HepG2 (cell line): ENCODE measurements at regions not wholly inside any gene's neighbourhood (a gene's known extent, or its start where the extent isn't known, plus 50 kb on each side); places are given as distances from the start of the nearest gene placed in this dataset.

Source experiments
- ATAC-seq: fragments of 200-7000 bp; cut with Tn5 transposase; 3 replicates; pipeline ENCODE4 v1.9.1; 2020; ENCODE audit warnings: mild to moderate bottlenecking, moderate library complexity
- BruUV-seq: library from RNA; stranded (reverse); fragments of 400-500 nt; replicated peaks from 2 replicates; lab custom pipeline; 2021; lab: Mats Ljungman, UMichigan
- CTCF ChIA-PET: fragments of 300-600 bp; formaldehyde crosslinking; extraction: SDS; loops from one replicate; lab custom pipeline; 2021; ENCODE audit warnings: low total read pairs, inconsistent platforms, low intra/inter-chr PET ratio; lab: Yijun Ruan, JAX
- POLR2A ChIA-PET: fragments of 350-600 bp; sonication (Branson Sonifier 250); formaldehyde crosslinking; loops from one replicate; lab custom pipeline; 2020; ENCODE audit warnings: antibody characterized with exemption, inconsistent platforms; lab: Yijun Ruan, JAX
- DNase-seq: peaks from one replicate; pipeline ENCODE4 v3.0.0-alpha.2; 2015; ENCODE audit warnings: low spot score
- FAIRE-seq: peaks from 3 replicates; lab custom pipeline; 2011; peaks lifted over from hg19 to GRCh38; lab: Jason Lieb, UNC
- H2AFZ ChIP-seq: one replicate; pipeline ENCODE4 v1.6.1; 2011; ENCODE audit warnings: low read length, inconsistent platforms
- H3K27ac ChIP-seq: fragments of 300-600 bp; 3 replicates; pipeline ENCODE4 v1.8.0; 2011; ENCODE audit warnings: mixed run types, mild to moderate bottlenecking, mixed read lengths, low read length, inconsistent platforms; ENCODE audit not compliant: insufficient read depth; ENCODE audit errors: extremely low read length
- H3K27me3 ChIP-seq, 2 experiments: fragments of 200-600 bp in 1 of 2; 2 replicates in 1 of 2; 3 replicates in 1 of 2; pipeline versions ENCODE4 v1.6.0 to v1.8.0; 2011; ENCODE audit warnings: low read length in 2 of 2, mild to moderate bottlenecking in 2 of 2, moderate library complexity in 2 of 2, inconsistent platforms in 1 of 2; ENCODE audit not compliant: insufficient read depth in 2 of 2, control insufficient read depth in 1 of 2
- H3K36me3 ChIP-seq, 2 experiments: fragments of 200-600 bp in 1 of 2; replicated peaks in 1 of 2; 2 replicates in 1 of 2; 3 replicates in 1 of 2; pipeline versions ENCODE4 v1.5.1 to v1.8.0; 2011; ENCODE audit warnings: low read length in 2 of 2, inconsistent platforms in 1 of 2; ENCODE audit not compliant: insufficient read depth in 2 of 2, control insufficient read depth in 1 of 2
- H3K4me1 ChIP-seq: 2 replicates; pipeline ENCODE4 v1.5.1; 2012; ENCODE audit warnings: low read length, inconsistent platforms; ENCODE audit not compliant: insufficient read depth
- H3K4me2 ChIP-seq: 2 replicates; pipeline ENCODE4 v1.6.0; 2011; ENCODE audit warnings: low read depth, low read length, inconsistent platforms
- H3K4me3 ChIP-seq, 3 experiments: fragments of 200-600 bp in 1 of 3; sonication (generic), shearing (Covaris generic) in 1 of 3; replicated peaks in 1 of 3; 2 replicates each; pipeline ENCODE4 v1.5.1; 2011 to 2016; ENCODE audit warnings: low read length in 3 of 3, inconsistent platforms in 2 of 3, low read depth in 2 of 3, mild to moderate bottlenecking in 2 of 3, control low read depth in 1 of 3, mixed read lengths in 1 of 3; ENCODE audit not compliant: insufficient read depth in 1 of 3
- H3K79me2 ChIP-seq: one replicate; pipeline ENCODE4 v1.6.1; 2011; ENCODE audit warnings: low read length, inconsistent platforms; ENCODE audit not compliant: insufficient read depth
- H3K9ac ChIP-seq: 2 replicates; pipeline ENCODE4 v1.6.0; 2011; ENCODE audit warnings: mild to moderate bottlenecking, low read depth, low read length, inconsistent platforms; ENCODE audit not compliant: insufficient read depth
- H3K9me3 ChIP-seq: 2 replicates; pipeline ENCODE4 v1.5.1; 2012; ENCODE audit warnings: mild to moderate bottlenecking, low read length
- H4K20me1 ChIP-seq: 2 replicates; pipeline ENCODE4 v1.6.0; 2011; ENCODE audit warnings: inconsistent platforms, mild to moderate bottlenecking, low read length, moderate library complexity; ENCODE audit not compliant: insufficient read depth
- ATF3 ChIP-seq: sonication (generic); formaldehyde crosslinking; IDR thresholded peaks from 2 replicates; pipeline ENCODE4 v1.4.0; 2020; ENCODE audit warnings: missing genetic modification reagents
- MEIS2 ChIP-seq: sonication (generic); formaldehyde crosslinking; IDR thresholded peaks from 2 replicates; pipeline ENCODE4 v1.9.0; 2021; ENCODE audit warnings: mild to moderate bottlenecking, missing genetic modification reagents
- MIER3 ChIP-seq: IDR thresholded peaks from 2 replicates; pipeline ENCODE4 v1.6.1; 2016; ENCODE audit warnings: missing compliant biosample characterization, borderline replicate concordance
- RNF2 ChIP-seq: fragments of 450-650 bp; conservative IDR thresholded peaks from 2 replicates; pipeline ENCODE4 v1.6.1; 2016; ENCODE audit warnings: low read depth
- SAP130 ChIP-seq: IDR thresholded peaks from 2 replicates; pipeline ENCODE4 v1.6.1; 2016; ENCODE audit warnings: low read depth
- SATB2 ChIP-seq: sonication (generic); formaldehyde crosslinking; IDR thresholded peaks from 2 replicates; pipeline ENCODE4 v1.5.0; 2020; ENCODE audit warnings: missing genetic modification reagents
- SMYD3 ChIP-seq: sonication (generic); formaldehyde crosslinking; IDR thresholded peaks from 2 replicates; pipeline ENCODE4 v1.8.1; 2023; ENCODE audit warnings: mild to moderate bottlenecking, missing genetic modification reagents
- TEAD2 ChIP-seq: sonication (generic); formaldehyde crosslinking; IDR thresholded peaks from 2 replicates; pipeline ENCODE4 v1.9.0; 2021; ENCODE audit warnings: missing genetic modification reagents
- THAP11 ChIP-seq: IDR thresholded peaks from 2 replicates; pipeline ENCODE4 v1.6.1; 2016; ENCODE audit warnings: missing biosample characterization, missing genetic modification reagents
- ZBTB10 ChIP-seq: sonication (generic); formaldehyde crosslinking; IDR thresholded peaks from 2 replicates; pipeline ENCODE4 v1.4.0; 2020; ENCODE audit warnings: missing genetic modification reagents, borderline replicate concordance
- ZIK1 ChIP-seq: sonication (generic); formaldehyde crosslinking; IDR thresholded peaks from 2 replicates; pipeline ENCODE4 v1.5.0; 2020; ENCODE audit warnings: mild to moderate bottlenecking, low read depth, missing genetic modification reagents, borderline replicate concordance
- ZNF441 ChIP-seq: sonication (generic); formaldehyde crosslinking; IDR thresholded peaks from 2 replicates; pipeline ENCODE4 v1.7.0; 2021; ENCODE audit warnings: missing genetic modification reagents, borderline replicate concordance
- ZNF614 ChIP-seq: IDR thresholded peaks from 2 replicates; pipeline ENCODE4 v1.6.1; 2018; ENCODE audit warnings: missing biosample characterization, missing genetic modification reagents, inconsistent platforms, borderline replicate concordance
- ZNF710 ChIP-seq: sonication (generic); formaldehyde crosslinking; IDR thresholded peaks from 2 replicates; pipeline ENCODE4 v1.5.0; 2020; ENCODE audit warnings: mild to moderate bottlenecking, missing genetic modification reagents, borderline replicate concordance
- whole genome bisulfite sequencing: methylation state at CpG from one replicate; pipeline ENCODE4 v1.1.6; 2017; ENCODE audit warnings: low lambda C conversion rate; 5-methylcytosine and 5-hydroxymethylcytosine counted together
- in situ Hi-C: cut with HindIII; loops from 2 replicates; pipeline ENCODE4 v1.10.0; 2017; ENCODE audit warnings: low pct_unique_long_range_greater_than_20kb; ENCODE audit not compliant: extremely low pct_ligation_motif_present
- intact Hi-C: fragments of 100-400 bp; cut with micrococcal nuclease; formaldehyde crosslinking; loops from one replicate; pipeline ENCODE4 v1.10.0; 2022; ENCODE audit not compliant: unreplicated experiment

GRCh38 chr4:54840430-54840829 lies 182.7 kb downstream of the KIT start (continued):
- TF ChIP-seq ZBTB10 (CRISPR knock-in tag) (no peak), TEAD2 (CRISPR knock-in tag) (no peak), THAP11 (CRISPR knock-in tag) (no peak), ZNF614 (CRISPR knock-in tag) (no peak)

GRCh38 chr4:54838301-54838700 lies 180.5 kb downstream of the KIT start:
- Histone ChIP-seq H4K20me1 (no peaks in the 10 kb centered on the region), H3K4me1 (no peaks in the 10 kb centered on the region), H3K27ac (no peak overlapping the region), H3K4me2 (no peak overlapping the region), H3K79me2 (no peaks in the 10 kb centered on the region), H3K27me3 (no peaks in the 10 kb centered on the region), H3K9ac (no peak overlapping the region), H3K4me3 (no peak overlapping the region), H3K36me3 (no peaks in the 10 kb centered on the region), H3K9me3 (no peaks in the 10 kb centered on the region), H2AFZ (no peak overlapping the region)
- no TSS peak for BruUV-seq
- TF ChIP-seq ZIK1 (CRISPR knock-in tag) (no peak), MEIS2 (CRISPR knock-in tag) (no peak), MIER3 (CRISPR knock-in tag) (no peak), ZNF441 (CRISPR knock-in tag) (no peak), SAP130 (CRISPR knock-in tag) (no peak), ATF3 (CRISPR knock-in tag) (no peak), SATB2 (no peak), ZNF710 (CRISPR knock-in tag) (no peak), SMYD3 (CRISPR knock-in tag) (no peak), RNF2 (no peak)
- in situ Hi-C loops (no loop called here), intact Hi-C loops (no loop called here)
- no peak for DNase-seq
- POLR2A ChIA-PET = no interaction called here
- ATAC-seq = no peak
- FAIRE-seq = no peak
- CTCF ChIA-PET = no interaction called here
- 26% methylated on average over 2 of the region's 2 CpGs for WGBS
